H9 (cell line): ENCODE measurements at regions not wholly inside any gene's neighbourhood (a gene's known extent, or its start where the extent isn't known, plus 50 kb on each side); places are given as distances from the start of the nearest gene placed in this dataset.

Experiments used
- DNase-seq: peaks from one replicate; pipeline ENCODE4 v3.0.0-alpha.2; 2017
- H2AFZ ChIP-seq: one replicate; pipeline ENCODE4 v1.6.1; 2013; ENCODE audit warnings: mild to moderate bottlenecking, low read length, control low read depth, moderate library complexity
- H2AK5ac ChIP-seq: 2 replicates; pipeline ENCODE4 v1.6.1; 2013; ENCODE audit warnings: low read length, control low read depth, mixed read lengths; ENCODE audit not compliant: insufficient read length
- H2BK120ac ChIP-seq: one replicate; pipeline ENCODE4 v1.6.1; 2013; ENCODE audit warnings: low read depth, mild to moderate bottlenecking, low read length, control low read depth, inconsistent platforms; ENCODE audit not compliant: poor library complexity, severe bottlenecking
- H2BK12ac ChIP-seq: 2 replicates; pipeline ENCODE4 v1.6.1; 2013; ENCODE audit warnings: low read length, control low read depth, mixed read lengths, low read depth; ENCODE audit not compliant: insufficient read length
- H2BK15ac ChIP-seq: 2 replicates; pipeline ENCODE4 v1.6.1; 2013; ENCODE audit warnings: low read depth, low read length, control low read depth
- H2BK20ac ChIP-seq: one replicate; pipeline ENCODE4 v1.6.1; 2013; ENCODE audit warnings: low read depth, mild to moderate bottlenecking, low read length, control low read depth, inconsistent platforms; ENCODE audit not compliant: poor library complexity, severe bottlenecking
- H2BK5ac ChIP-seq: 2 replicates; pipeline ENCODE4 v1.6.1; 2013; ENCODE audit warnings: low read length, control low read depth, mixed read lengths; ENCODE audit not compliant: insufficient read length
- H3K14ac ChIP-seq: 2 replicates; pipeline ENCODE4 v1.6.1; 2013; ENCODE audit warnings: low read length, control low read depth; ENCODE audit not compliant: insufficient read depth
- H3K18ac ChIP-seq: 2 replicates; pipeline ENCODE4 v1.6.1; 2013; ENCODE audit warnings: low read depth, mild to moderate bottlenecking, mixed read lengths, low read length, control low read depth; ENCODE audit not compliant: insufficient read length
- H3K23ac ChIP-seq: 2 replicates; pipeline ENCODE4 v1.6.1; 2013; ENCODE audit warnings: low read length, control low read depth, mixed read lengths, low read depth; ENCODE audit not compliant: insufficient read length
- H3K23me2 ChIP-seq: 2 replicates; pipeline ENCODE4 v1.6.1; 2013; ENCODE audit warnings: low read depth, mild to moderate bottlenecking, mixed read lengths, low read length, control low read depth; ENCODE audit not compliant: insufficient read length, poor library complexity, severe bottlenecking
- H3K27ac ChIP-seq: 2 replicates; pipeline ENCODE4 v1.5.1; 2013; ENCODE audit warnings: low read length, control low read depth, mixed read lengths, low read depth; ENCODE audit not compliant: insufficient read length
- H3K27me3 ChIP-seq: 2 replicates; pipeline ENCODE4 v1.6.1; 2013; ENCODE audit warnings: low read length, control low read depth, inconsistent platforms; ENCODE audit not compliant: insufficient read depth
- H3K4ac ChIP-seq: 2 replicates; pipeline ENCODE4 v1.6.1; 2013; ENCODE audit warnings: low read depth, mild to moderate bottlenecking, control low read depth, inconsistent platforms, low read length, moderate library complexity
- H3K4me1 ChIP-seq: 2 replicates; pipeline ENCODE4 v1.6.1; 2013; ENCODE audit warnings: low read length, control low read depth, inconsistent platforms; ENCODE audit not compliant: insufficient read depth
- H3K4me2 ChIP-seq: 2 replicates; pipeline ENCODE4 v1.6.1; 2013; ENCODE audit warnings: low read length, control low read depth, mixed read lengths; ENCODE audit not compliant: insufficient read length, insufficient read depth
- H3K56ac ChIP-seq: 2 replicates; pipeline ENCODE4 v1.6.1; 2013; ENCODE audit warnings: low read depth, mild to moderate bottlenecking, mixed read lengths, low read length, control low read depth; ENCODE audit not compliant: insufficient read length
- H3K79me1 ChIP-seq: 2 replicates; pipeline ENCODE4 v1.6.1; 2013; ENCODE audit warnings: low read depth, mild to moderate bottlenecking, moderate library complexity, low read length, control low read depth, inconsistent platforms; ENCODE audit not compliant: insufficient read depth, poor library complexity, severe bottlenecking
- H3K79me2 ChIP-seq: 2 replicates; pipeline ENCODE4 v1.6.1; 2013; ENCODE audit warnings: low read length, control low read depth, inconsistent platforms; ENCODE audit not compliant: insufficient read depth
- H3K9ac ChIP-seq: 2 replicates; pipeline ENCODE4 v1.6.1; 2013; ENCODE audit warnings: low read length, control low read depth, mixed read lengths; ENCODE audit not compliant: insufficient read length; ENCODE audit errors: extremely low read depth
- H3K9me3 ChIP-seq: one replicate; pipeline ENCODE4 v1.6.1; 2013; ENCODE audit warnings: low read depth, low read length, inconsistent platforms; ENCODE audit not compliant: control insufficient read depth
- H3T11ph ChIP-seq: one replicate; pipeline ENCODE4 v1.6.1; 2013; ENCODE audit warnings: mild to moderate bottlenecking, low read length, control low read depth, inconsistent platforms
- H4K20me1 ChIP-seq: one replicate; pipeline ENCODE4 v1.6.1; 2013; ENCODE audit not compliant: control insufficient read depth, insufficient read length, insufficient read depth
- H4K5ac ChIP-seq: 2 replicates; pipeline ENCODE4 v1.6.1; 2013; ENCODE audit warnings: low read depth, mild to moderate bottlenecking, mixed read lengths, low read length, control low read depth; ENCODE audit not compliant: insufficient read length
- H4K8ac ChIP-seq: replicated peaks from 2 replicates; pipeline ENCODE4 v1.6.1; 2013; ENCODE audit warnings: low read length, control low read depth, mixed read lengths, low read depth; ENCODE audit not compliant: insufficient read length
- H4K91ac ChIP-seq: 2 replicates; pipeline ENCODE4 v1.6.1; 2013; ENCODE audit warnings: low read depth, mild to moderate bottlenecking, moderate library complexity, mixed read lengths, low read length, control low read depth; ENCODE audit not compliant: insufficient read length
- H3K27ac Mint-ChIP-seq, 3 experiments: 2 replicates in 2 of 3; 3 replicates in 1 of 3; pipeline ENCODE4 v1.8.0; 2020 to 2021; ENCODE audit warnings: mixed read lengths in 3 of 3, mild to moderate bottlenecking in 1 of 3, moderate library complexity in 1 of 3
- H3K27me3 Mint-ChIP-seq: 2 replicates; pipeline ENCODE4 v1.8.0; 2021; ENCODE audit warnings: low read depth, mild to moderate bottlenecking, moderate library complexity, mixed read lengths
- H3K36me3 Mint-ChIP-seq, 3 experiments: 2 replicates in 2 of 3; 3 replicates in 1 of 3; pipeline ENCODE4 v1.8.0; 2020 to 2021; ENCODE audit warnings: low read depth in 3 of 3, mixed read lengths in 3 of 3; ENCODE audit not compliant: insufficient read depth in 1 of 3
- H3K4me1 Mint-ChIP-seq, 2 experiments: 2 replicates each; pipeline ENCODE4 v1.8.0; 2020; ENCODE audit warnings: mixed read lengths in 2 of 2
- H3K4me3 Mint-ChIP-seq, 2 experiments: 2 replicates in 1 of 2; 3 replicates in 1 of 2; pipeline ENCODE4 v1.8.0; 2020 to 2021; ENCODE audit warnings: mild to moderate bottlenecking in 2 of 2, mixed read lengths in 2 of 2, moderate library complexity in 1 of 2
- H3K9me3 Mint-ChIP-seq, 2 experiments: 2 replicates in 1 of 2; 3 replicates in 1 of 2; pipeline ENCODE4 v1.8.0; 2020; ENCODE audit warnings: mild to moderate bottlenecking in 2 of 2, mixed read lengths in 2 of 2, moderate library complexity in 1 of 2
- CTCF ChIP-seq: fragments of 200-600 bp; sonication (generic); conservative IDR thresholded peaks from 3 replicates; pipeline ENCODE4 v1.8.0; 2021; ENCODE audit warnings: antibody characterized with exemption, mild to moderate bottlenecking

- Mint-ChIP-seq H3K4me3 (no peak overlapping the region), H3K9me3 (peaks cover 0 to 2% of the 10 kb centered on the region in 2 experiments; a peak in 3 of 5 replicates), H3K27ac (no peak overlapping the region), H3K36me3 (no peaks in the 10 kb centered on the region), H3K4me1 (no peaks in the 10 kb centered on the region), H3K27me3 (no peaks in the 10 kb centered on the region)
- Histone ChIP-seq H2AK5ac (no peak overlapping the region), H4K91ac (no peak overlapping the region), H3K4me1 (no peaks in the 10 kb centered on the region), H3K4me2 (no peak overlapping the region), H3K4ac (no peak overlapping the region), H4K8ac (no peak overlapping the region), H3K27ac (no peak overlapping the region), H3K27me3 (no peaks in the 10 kb centered on the region), H3K18ac (no peak overlapping the region), H3K9ac (no peak overlapping the region), H3K79me2 (no peaks in the 10 kb centered on the region), H2BK120ac (no peak overlapping the region), H3T11ph (no peak overlapping the region), H3K79me1 (no peaks in the 10 kb centered on the region), H3K23ac (no peak overlapping the region), H3K56ac (no peak overlapping the region), H4K5ac (no peak overlapping the region), H2BK12ac (no peak overlapping the region), H2AFZ (no peak overlapping the region), H3K23me2 (no peaks in the 10 kb centered on the region), H4K20me1 (no peaks in the 10 kb centered on the region), H2BK15ac (no peak overlapping the region), H3K14ac (no peak overlapping the region), H3K9me3 (no peaks in the 10 kb centered on the region), H2BK5ac (no peak overlapping the region), H2BK20ac (no peak overlapping the region)
- TF ChIP-seq CTCF = no peak
- no peak for DNase-seq
Measured at GRCh38 chr11:91041626-91042025, 818.8 kb upstream of the CHORDC1 start.
